AG04450 (cell line): ENCODE measurements at regions not wholly inside any gene's neighbourhood (a gene's known extent, or its start where the extent isn't known, plus 50 kb on each side); places are given as distances from the start of the nearest gene placed in this dataset.

Experiments used
- CTCF ChIA-PET: fragments of 300-600, 350-600 bp; formaldehyde crosslinking; extraction: SDS; loops from one replicate; lab custom pipeline; 2022; ENCODE audit warnings: antibody characterized with exemption, inconsistent platforms; lab: Charles Lee
- POLR2A ChIA-PET: fragments of 350-600 bp; formaldehyde crosslinking; extraction: SDS; loops from one replicate; lab custom pipeline; 2021; ENCODE audit warnings: antibody characterized with exemption, inconsistent platforms; lab: Yijun Ruan, JAX
- DNase-seq: peaks from one replicate; pipeline ENCODE4 v3.0.0-alpha.2; 2011; ENCODE audit warnings: low read depth, low spot score
- H3K27ac ChIP-seq: one replicate; pipeline ENCODE4 v1.5.1; 2012; ENCODE audit warnings: low read depth, low read length, control low read depth
- H3K27me3 ChIP-seq: one replicate; pipeline ENCODE4 v1.6.0; 2012; ENCODE audit warnings: low read length; ENCODE audit not compliant: control insufficient read depth, insufficient read depth
- H3K4me3 ChIP-seq: 2 replicates; pipeline ENCODE4 v1.5.1; 2011; ENCODE audit warnings: mild to moderate bottlenecking, low read depth, low read length, control low read depth
- H3K9me3 ChIP-seq: 2 replicates; pipeline ENCODE4 v1.5.1; 2012; ENCODE audit warnings: low read length; ENCODE audit not compliant: control insufficient read depth, insufficient read depth
- TF ChIP-seq, protein P1 (sequence below): IDR thresholded peaks from 2 replicates; pipeline ENCODE4 v1.5.1; 2011; ENCODE audit warnings: low read depth, low read length, control low read depth, inconsistent platforms

DNA sequence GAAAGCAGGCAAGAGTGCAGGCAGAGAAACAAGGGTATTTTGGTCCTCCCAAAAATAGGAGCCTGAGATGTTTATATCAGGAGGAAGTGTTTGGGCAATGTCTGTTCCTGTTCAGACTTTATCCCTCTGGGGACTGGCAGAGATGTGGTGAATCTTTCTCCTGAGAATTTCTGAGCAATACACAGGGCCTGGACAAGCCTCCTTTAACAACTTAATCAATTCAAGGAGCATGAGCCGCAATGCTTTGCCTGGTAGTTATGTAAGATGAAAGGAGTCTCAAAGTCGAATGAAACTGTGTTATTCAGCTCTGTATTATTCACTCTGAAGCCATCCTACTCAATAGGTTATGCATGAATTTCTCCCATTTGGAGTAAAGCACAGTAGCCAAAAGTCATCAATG lies 365.6 kb downstream of the MAN2A1 start:
- Histone ChIP-seq H3K4me3 (no peak overlapping the region), H3K9me3 (no peaks in the 10 kb centered on the region), H3K27me3 (no peaks in the 10 kb centered on the region), H3K27ac (no peak overlapping the region)
- ChIA-PET POLR2A (no interaction called here), CTCF (no interaction called here)
- DNase-seq = no peak
- TF ChIP-seq, protein P1, sequence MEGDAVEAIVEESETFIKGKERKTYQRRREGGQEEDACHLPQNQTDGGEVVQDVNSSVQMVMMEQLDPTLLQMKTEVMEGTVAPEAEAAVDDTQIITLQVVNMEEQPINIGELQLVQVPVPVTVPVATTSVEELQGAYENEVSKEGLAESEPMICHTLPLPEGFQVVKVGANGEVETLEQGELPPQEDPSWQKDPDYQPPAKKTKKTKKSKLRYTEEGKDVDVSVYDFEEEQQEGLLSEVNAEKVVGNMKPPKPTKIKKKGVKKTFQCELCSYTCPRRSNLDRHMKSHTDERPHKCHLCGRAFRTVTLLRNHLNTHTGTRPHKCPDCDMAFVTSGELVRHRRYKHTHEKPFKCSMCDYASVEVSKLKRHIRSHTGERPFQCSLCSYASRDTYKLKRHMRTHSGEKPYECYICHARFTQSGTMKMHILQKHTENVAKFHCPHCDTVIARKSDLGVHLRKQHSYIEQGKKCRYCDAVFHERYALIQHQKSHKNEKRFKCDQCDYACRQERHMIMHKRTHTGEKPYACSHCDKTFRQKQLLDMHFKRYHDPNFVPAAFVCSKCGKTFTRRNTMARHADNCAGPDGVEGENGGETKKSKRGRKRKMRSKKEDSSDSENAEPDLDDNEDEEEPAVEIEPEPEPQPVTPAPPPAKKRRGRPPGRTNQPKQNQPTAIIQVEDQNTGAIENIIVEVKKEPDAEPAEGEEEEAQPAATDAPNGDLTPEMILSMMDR = no peak

DNA sequence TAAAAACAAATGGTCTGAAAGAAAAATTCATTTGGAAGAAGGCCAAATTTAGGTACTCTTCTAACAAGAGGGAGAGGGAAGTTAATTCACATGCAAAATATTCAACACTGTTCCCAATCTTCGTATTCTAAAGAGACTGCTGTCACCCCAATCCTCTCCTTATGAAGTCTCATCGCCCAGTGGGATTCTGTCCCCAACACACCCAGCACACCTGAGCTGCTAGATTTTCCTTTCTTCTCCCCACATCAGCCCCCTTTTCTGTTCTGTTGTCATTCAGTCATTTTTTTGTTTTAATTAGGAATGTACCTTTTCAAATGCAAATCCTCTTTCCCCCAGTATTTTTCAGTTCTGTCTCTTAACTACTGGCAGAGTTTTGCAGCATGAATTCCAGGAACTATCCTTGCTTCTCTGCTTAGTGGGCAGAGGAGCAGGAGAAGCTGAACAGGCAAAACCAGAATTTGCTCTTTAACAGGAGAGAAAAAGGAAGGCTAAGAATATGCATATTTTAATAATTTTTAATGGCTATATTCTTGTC lies 366.9 kb downstream of the MAN2A1 start:
- H3K4me3 ChIP-seq = no peak overlapping the region
- no peaks in the 10 kb centered on the region for H3K27me3 ChIP-seq
- H3K27ac ChIP-seq = no peak overlapping the region
- ChIA-PET POLR2A (no interaction called here), CTCF (no interaction called here)
- no peaks in the 10 kb centered on the region for H3K9me3 ChIP-seq
- TF ChIP-seq, protein P1 = no peak
- no peak for DNase-seq

DNA sequence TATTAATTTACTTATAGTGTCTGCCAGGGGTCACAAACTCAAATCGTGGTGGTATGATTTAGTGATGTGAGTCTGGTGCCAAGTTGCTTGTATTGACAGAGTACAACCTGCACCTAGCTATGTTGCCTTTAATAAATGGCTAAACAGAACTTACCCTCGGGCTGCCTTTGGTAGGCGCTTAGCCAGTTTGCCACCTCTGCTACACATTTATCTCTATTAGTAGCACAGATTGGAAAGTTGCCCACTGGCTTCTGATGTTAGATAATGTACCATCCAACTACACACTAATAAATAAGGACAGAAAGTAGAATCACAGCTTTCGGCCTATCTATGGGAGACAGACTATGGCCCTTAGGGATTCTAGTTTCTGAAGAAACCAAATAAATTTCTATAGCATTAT lies 368.4 kb downstream of the MAN2A1 start:
- Histone ChIP-seq H3K4me3 (no peak overlapping the region), H3K27ac (no peak overlapping the region), H3K9me3 (no peaks in the 10 kb centered on the region), H3K27me3 (no peaks in the 10 kb centered on the region)
- no peak for DNase-seq
- ChIA-PET CTCF (no interaction called here), POLR2A (no interaction called here)
- TF ChIP-seq, protein P1 = no peak

DNA sequence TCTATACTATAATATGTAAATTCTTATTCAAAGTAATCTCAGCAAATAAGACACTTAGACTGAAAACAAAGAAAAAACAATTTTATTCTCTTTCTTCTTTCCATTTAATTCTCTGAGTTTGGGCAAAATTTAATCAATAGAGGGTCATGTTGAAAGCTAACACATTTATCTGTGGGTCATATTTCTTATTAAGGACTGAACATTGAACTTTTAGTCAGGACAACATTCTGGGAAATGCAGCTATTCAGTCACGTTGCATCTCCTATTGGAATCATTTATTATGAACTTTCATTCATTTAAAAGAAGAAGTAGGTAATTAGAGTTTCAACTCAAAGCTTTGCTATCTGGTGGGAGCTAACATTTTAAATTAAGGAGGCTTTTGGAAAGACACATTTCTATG lies 372.5 kb downstream of the MAN2A1 start:
- Histone ChIP-seq H3K27ac (no peak overlapping the region), H3K9me3 (no peaks in the 10 kb centered on the region), H3K27me3 (no peaks in the 10 kb centered on the region), H3K4me3 (no peak overlapping the region)
- no peak for DNase-seq
- CTCF ChIA-PET = no interaction called here
- TF ChIP-seq, protein P1 = no peak
- POLR2A ChIA-PET = no interaction called here

DNA sequence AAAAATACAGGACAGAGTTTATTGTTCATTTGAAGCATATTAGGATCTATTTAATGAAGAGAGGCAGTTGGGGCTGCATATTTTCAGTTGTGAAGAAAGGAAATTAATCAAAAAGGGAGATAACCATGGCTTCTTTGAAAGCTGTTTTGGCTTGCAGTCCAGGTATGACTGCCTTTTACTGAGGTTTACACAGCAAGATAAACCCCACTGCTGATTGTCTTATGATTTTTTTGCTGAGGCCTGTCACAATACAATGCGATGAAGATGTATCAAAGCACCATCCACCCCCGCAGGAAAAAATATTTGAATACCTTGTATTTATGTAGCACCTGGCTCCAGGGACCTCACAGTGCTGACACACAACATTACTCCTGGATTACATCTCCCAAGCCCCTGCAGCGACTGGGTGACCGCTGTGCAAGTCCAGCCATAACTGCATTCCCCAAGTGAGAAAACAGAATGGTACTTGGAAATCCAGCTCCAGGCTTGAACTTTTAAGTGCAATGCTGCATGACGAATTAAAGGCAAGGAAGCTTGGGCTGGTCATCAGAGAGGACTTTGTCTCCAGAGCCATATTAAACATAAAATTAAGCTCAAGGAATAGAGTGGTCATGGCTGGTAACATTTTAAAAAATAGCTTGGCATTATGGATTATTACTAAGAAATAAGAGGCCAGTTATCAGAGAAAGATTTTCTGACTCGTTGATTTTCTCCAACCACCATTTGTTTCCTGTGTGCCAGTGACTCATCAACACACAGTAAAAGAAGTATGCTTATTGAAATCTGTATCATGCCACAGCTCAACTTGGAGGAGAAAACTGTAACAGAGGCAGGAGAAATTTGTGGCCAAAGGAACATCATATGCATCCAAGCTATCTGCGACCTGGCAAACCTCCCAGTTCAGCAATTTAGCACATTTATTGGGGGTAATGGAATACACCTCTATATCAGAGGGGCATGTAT lies 374.2 kb downstream of the MAN2A1 start:
- no peak for DNase-seq
- POLR2A ChIA-PET = no interaction called here
- CTCF ChIA-PET = no interaction called here
- H3K27me3 ChIP-seq = no peaks in the 10 kb centered on the region
- TF ChIP-seq, protein P1 = no peak
- no peak overlapping the region for H3K27ac ChIP-seq
- no peaks in the 10 kb centered on the region for H3K9me3 ChIP-seq
- no peak overlapping the region for H3K4me3 ChIP-seq
